Pancreas (tissue), 10 donors: ENCODE measurements at regions not wholly inside any gene's neighbourhood (a gene's known extent, or its start where the extent isn't known, plus 50 kb on each side); places are given as distances from the start of the nearest gene placed in this dataset.

ENCODE experiments used
- ATAC-seq, 4 donors: fragments of 200-7000 bp; cut with Tn5 transposase; one replicate each; pipeline versions ENCODE4 v1.8.0 to v1.9.1; 2020; ENCODE audit warnings: mild to moderate bottlenecking in 4 of 4, moderate library complexity in 4 of 4
- DNase-seq, 6 donors: peaks; one replicate each; pipeline ENCODE4 v3.0.0-alpha.2; 2020
- FAIRE-seq: peaks from 2 replicates; lab custom pipeline; 2012; peaks lifted over from hg19 to GRCh38; lab: Jason Lieb, UNC
- H3K27ac ChIP-seq, 4 donors: fragments of 200-600 bp; sonication (generic); 1 replicate in 3 of 4; 2 replicates in 1 of 4; pipeline versions ENCODE4 v1.5.0 to v1.8.0; 2020
- H3K27me3 ChIP-seq, 4 donors: fragments of 200-600 bp; one replicate each; pipeline ENCODE4 v1.8.0; 2021
- H3K36me3 ChIP-seq, 3 donors: fragments of 200-600 bp; sonication (generic) in 1 of 3; one replicate each; pipeline versions ENCODE4 v1.5.0 to v1.8.0; 2020 to 2021
- H3K4me1 ChIP-seq, 3 donors: fragments of 200-600 bp; one replicate each; pipeline ENCODE4 v1.8.0; 2021
- H3K4me3 ChIP-seq, 4 donors: fragments of 200-600 bp; sonication (generic) in 2 of 4; one replicate each; pipeline versions ENCODE4 v1.5.0 to v1.8.0; 2020 to 2021
- H3K9me3 ChIP-seq, 4 donors: fragments of 200-600 bp; one replicate each; pipeline ENCODE4 v1.8.0; 2021
- WGBS, 2 donors: extraction: QIAGEN DNeasy Blood & Tissue Kit; methylation state at CpG; one replicate each; pipeline ENCODE4 v1.1.7; 2013; 5-methylcytosine and 5-hydroxymethylcytosine counted together
- intact Hi-C, 3 donors: fragments of 100-400 bp; cut with DNase I; formaldehyde crosslinking; loops; one replicate each; pipeline versions ENCODE4 v1.11.1 to v1.14.2; 2022
- TF ChIP-seq, protein P1 (sequence below), 4 donors: fragments of 200-600 bp; sonication (generic) in 3 of 4; IDR thresholded peaks; one replicate each; pipeline versions ENCODE4 v1.5.0 to v1.8.0; 2021; ENCODE audit warnings: antibody characterized with exemption in 4 of 4
- donor health status: healthy with polysubstance abuse.
- donor health status: DM: no; HTN: no; CAD: no; lungs with moderate emphysema.
- donor health status: DM: no; HTN: no; CAD: no.
- donor health status: control.
- donor health status: control.
- donor health status: Bipolar disorder and iron deficiency.
- donor health status: DM: yes; HTN: yes; CAD: no.
- donor health status: DM: no; HTN: no; CAD: no.
- donor health status: DM: no; HTN: no; CAD: no.
- donor health status: DM: yes; HTN: yes; CAD: no.

DNA sequence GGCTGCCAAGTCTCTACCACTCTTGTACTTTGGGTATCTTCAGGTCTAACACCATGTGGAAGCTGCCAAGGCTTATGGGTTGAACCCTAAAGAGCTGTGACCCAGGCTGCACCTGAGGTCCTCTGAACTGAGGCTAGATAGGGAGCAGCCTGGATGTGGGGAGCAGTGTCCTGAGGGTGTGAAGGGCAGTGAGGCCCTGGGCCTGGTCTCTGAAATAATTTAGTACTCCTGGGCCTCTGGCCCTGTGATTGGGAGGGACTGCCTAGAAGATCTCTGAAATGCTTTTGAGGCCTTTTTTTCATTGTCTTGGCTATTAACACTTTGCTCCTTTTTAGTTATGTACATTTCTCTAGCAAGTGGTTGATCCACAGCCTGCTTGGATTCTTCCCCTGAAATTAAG, 847.2 kb upstream of the B3GALT2 start:
- TF ChIP-seq, protein P1, sequence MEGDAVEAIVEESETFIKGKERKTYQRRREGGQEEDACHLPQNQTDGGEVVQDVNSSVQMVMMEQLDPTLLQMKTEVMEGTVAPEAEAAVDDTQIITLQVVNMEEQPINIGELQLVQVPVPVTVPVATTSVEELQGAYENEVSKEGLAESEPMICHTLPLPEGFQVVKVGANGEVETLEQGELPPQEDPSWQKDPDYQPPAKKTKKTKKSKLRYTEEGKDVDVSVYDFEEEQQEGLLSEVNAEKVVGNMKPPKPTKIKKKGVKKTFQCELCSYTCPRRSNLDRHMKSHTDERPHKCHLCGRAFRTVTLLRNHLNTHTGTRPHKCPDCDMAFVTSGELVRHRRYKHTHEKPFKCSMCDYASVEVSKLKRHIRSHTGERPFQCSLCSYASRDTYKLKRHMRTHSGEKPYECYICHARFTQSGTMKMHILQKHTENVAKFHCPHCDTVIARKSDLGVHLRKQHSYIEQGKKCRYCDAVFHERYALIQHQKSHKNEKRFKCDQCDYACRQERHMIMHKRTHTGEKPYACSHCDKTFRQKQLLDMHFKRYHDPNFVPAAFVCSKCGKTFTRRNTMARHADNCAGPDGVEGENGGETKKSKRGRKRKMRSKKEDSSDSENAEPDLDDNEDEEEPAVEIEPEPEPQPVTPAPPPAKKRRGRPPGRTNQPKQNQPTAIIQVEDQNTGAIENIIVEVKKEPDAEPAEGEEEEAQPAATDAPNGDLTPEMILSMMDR (IDR thresholded peaks at IDR 0.05), result no peak
- H3K4me1 ChIP-seq, result no peaks in the 10 kb centered on the region
- no peak for FAIRE-seq
- H3K27me3 ChIP-seq, result no peaks in the 10 kb centered on the region
- H3K36me3 ChIP-seq, result no peaks in the 10 kb centered on the region
- H3K4me3 ChIP-seq, result no peak overlapping the region
- intact Hi-C loops, result no loop called here
- H3K27ac ChIP-seq, result no peak overlapping the region
- no peaks in the 10 kb centered on the region for H3K9me3 ChIP-seq
- DNase-seq, result peak in 1 of 6 donors; percentile 14
- ATAC-seq, result no peak

DNA sequence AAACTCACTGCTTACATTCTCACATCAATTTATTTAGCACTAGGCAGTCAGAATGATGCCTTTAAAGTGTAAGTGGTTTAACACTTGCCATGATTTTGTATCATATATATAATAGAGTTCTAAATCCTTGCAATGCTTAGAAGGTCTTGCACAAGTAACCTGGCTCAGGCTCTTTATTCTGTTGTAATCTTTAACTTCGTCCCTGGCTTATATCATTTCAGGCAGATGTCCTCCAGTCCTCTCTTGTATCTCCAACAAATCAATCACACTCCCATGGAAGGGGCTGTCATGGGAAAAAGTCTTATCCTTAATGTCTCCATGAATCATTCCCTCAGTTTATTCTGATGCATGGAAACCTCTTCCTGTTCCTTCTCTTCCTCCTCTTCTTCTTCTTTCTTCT, 841.6 kb upstream of the B3GALT2 start:
- Histone ChIP-seq H3K27ac (no peak overlapping the region), H3K27me3 (no peaks in the 10 kb centered on the region), H3K36me3 (no peaks in the 10 kb centered on the region), H3K9me3 (no peaks in the 10 kb centered on the region), H3K4me1 (no peaks in the 10 kb centered on the region), H3K4me3 (no peak overlapping the region)
- ATAC-seq, result no peak
- 18 to 34% methylated on average over 1 of the region's 1 CpG for WGBS, 2 donors
- no peak for FAIRE-seq
- intact Hi-C loops, result no loop called here
- no peak for DNase-seq
- TF ChIP-seq, protein P1 (IDR thresholded peaks at IDR 0.05), result no peak

DNA sequence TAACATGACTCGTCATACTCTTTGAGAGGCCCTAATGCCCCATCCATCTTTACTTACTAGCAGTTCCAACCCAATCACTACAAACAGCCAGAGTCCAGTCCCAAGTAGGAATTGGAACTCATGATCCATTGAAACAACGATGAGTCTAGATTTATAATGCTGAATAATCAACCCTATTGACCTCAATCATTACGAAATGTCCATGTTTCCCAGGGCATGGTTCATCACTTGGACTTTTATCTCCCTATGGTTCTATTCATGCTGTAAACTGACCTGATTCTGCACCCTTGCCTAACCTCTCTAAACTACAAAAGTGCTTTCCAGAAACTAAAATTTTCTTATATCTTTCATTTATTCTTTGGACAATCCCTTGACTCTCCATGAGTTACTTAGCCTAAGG, 840.0 kb upstream of the B3GALT2 start:
- Histone ChIP-seq H3K27me3 (no peaks in the 10 kb centered on the region), H3K4me1 (no peaks in the 10 kb centered on the region), H3K4me3 (no peak overlapping the region), H3K9me3 (no peaks in the 10 kb centered on the region), H3K27ac (no peak overlapping the region), H3K36me3 (no peaks in the 10 kb centered on the region)
- DNase-seq, result no peak
- TF ChIP-seq, protein P1 (IDR thresholded peaks at IDR 0.05), result no peak
- no peak for ATAC-seq
- 73 to 82% methylated on average over 3 of the region's 3 CpGs for WGBS, 2 donors
- FAIRE-seq, result no peak
- intact Hi-C loops, result no loop called here

DNA sequence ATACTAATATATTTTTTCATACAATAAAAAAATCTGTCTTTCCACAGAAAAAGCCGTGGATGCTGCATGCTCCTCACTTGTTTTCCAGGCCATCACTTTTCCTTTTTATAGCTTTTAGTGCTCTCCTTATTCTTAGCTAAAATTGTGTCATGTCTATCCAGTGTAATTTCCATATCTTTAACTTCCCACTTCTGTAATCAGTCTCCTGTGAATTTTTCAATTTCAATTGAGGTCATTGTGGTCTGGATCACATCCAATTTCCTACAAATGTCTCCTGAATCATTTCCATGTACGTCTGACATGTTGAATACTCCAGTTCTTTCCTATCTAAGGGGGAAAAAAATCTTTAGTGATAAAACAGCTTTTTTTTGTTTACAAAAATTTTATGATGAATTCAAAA, 838.2 kb upstream of the B3GALT2 start:
- no peak for DNase-seq
- ATAC-seq, result peak in 1 of 4 donors; percentile 18
- intact Hi-C loops, result no loop called here

DNA sequence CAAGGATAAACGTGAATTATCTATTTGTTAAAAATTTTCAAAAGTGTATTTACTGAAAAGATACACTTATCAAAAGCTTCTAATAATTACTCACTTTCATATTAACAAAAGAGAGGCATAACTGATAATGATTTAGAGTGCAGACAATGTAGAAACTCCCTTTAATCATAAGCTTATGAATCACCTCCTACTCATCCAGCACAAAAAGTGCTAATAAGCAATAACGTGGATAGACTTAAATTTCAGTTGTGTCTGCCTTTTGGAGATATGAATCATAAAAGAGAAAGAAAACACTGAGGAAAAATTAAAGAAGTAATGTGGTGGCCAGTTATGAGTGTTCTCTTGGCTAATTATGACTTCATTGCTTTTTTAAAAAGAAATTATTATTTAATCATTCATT, 827.6 kb upstream of the B3GALT2 start:
- no peak for FAIRE-seq

More for the DNA sequence above, 838.2 kb upstream of the B3GALT2 start:
- 45 to 53% methylated on average over 2 of the region's 2 CpGs for WGBS, 2 donors
- Histone ChIP-seq H3K36me3 (no peaks in the 10 kb centered on the region), H3K4me1 (no peaks in the 10 kb centered on the region), H3K9me3 (no peaks in the 10 kb centered on the region), H3K27ac (no peak overlapping the region), H3K27me3 (no peaks in the 10 kb centered on the region), H3K4me3 (no peak overlapping the region)
- TF ChIP-seq, protein P1 (IDR thresholded peaks at IDR 0.05), result no peak
- FAIRE-seq, result no peak

More for the DNA sequence above, 827.6 kb upstream of the B3GALT2 start:
- Histone ChIP-seq H3K4me3 (no peak overlapping the region), H3K9me3 (no peaks in the 10 kb centered on the region), H3K36me3 (no peaks in the 10 kb centered on the region), H3K27me3 (no peaks in the 10 kb centered on the region), H3K27ac (no peak overlapping the region), H3K4me1 (no peaks in the 10 kb centered on the region)
- intact Hi-C loops, result no loop called here
- 24 to 29% methylated on average over 2 of the region's 2 CpGs for WGBS, 2 donors
- TF ChIP-seq, protein P1 (IDR thresholded peaks at IDR 0.05), result no peak
- DNase-seq (no peak), ATAC-seq (no peak)
